ENCODE measurements at regions not wholly inside any gene's neighbourhood (a gene's known extent, or its start where the extent isn't known, plus 50 kb on each side); places are given as distances from the start of the nearest gene placed in this dataset.

GRCh38 chr13:55664178-55664577 is 1476.5 kb upstream of the PRR20A start:
- H3K36me3 Mint-ChIP-seq (ENCODE audit: low read depth) = no peaks in the 10 kb centered on the region
- H3K9me3 Mint-ChIP-seq = no peaks in the 10 kb centered on the region
- H3K4me1 Mint-ChIP-seq = no peaks in the 10 kb centered on the region
- no peak overlapping the region for H3K27ac Mint-ChIP-seq (ENCODE audit: unreplicated experiment)
- TF ChIP-seq CTCF (conservative IDR thresholded peaks at IDR 0.05) = no peak
- no peak for DNase-seq (ENCODE audit: low read depth, low spot score)
- H3K27me3 Mint-ChIP-seq (ENCODE audit: low read depth) = peaks cover 15% of the 10 kb centered on the region
- no peak overlapping the region for H3K4me3 Mint-ChIP-seq

GRCh38 chr13:55669051-55669450 is 1471.7 kb upstream of the PRR20A start:
- Mint-ChIP-seq H3K9me3 (peaks cover 6% of the 10 kb centered on the region), H3K27me3 (ENCODE audit: low read depth) (no peaks in the 10 kb centered on the region), H3K4me1 (no peaks in the 10 kb centered on the region), H3K27ac (ENCODE audit: unreplicated experiment) (no peak overlapping the region), H3K36me3 (ENCODE audit: low read depth) (no peaks in the 10 kb centered on the region), H3K4me3 (no peak overlapping the region)
- no peak for TF ChIP-seq CTCF (conservative IDR thresholded peaks at IDR 0.05)
- DNase-seq (ENCODE audit: low read depth, low spot score) = no peak

- Mint-ChIP-seq H3K4me1 (no peaks in the 10 kb centered on the region), H3K27me3 (ENCODE audit: low read depth) (no peaks in the 10 kb centered on the region), H3K9me3 (peaks cover 6% of the 10 kb centered on the region), H3K4me3 (no peak overlapping the region), H3K27ac (ENCODE audit: unreplicated experiment) (no peak overlapping the region), H3K36me3 (ENCODE audit: low read depth) (no peaks in the 10 kb centered on the region)
- no peak for TF ChIP-seq CTCF (conservative IDR thresholded peaks at IDR 0.05)
- no peak for DNase-seq (ENCODE audit: low read depth, low spot score)
Observed at GRCh38 chr13:55673910-55674309, 1466.8 kb upstream of the PRR20A start.

- no peaks in the 10 kb centered on the region for H3K9me3 Mint-ChIP-seq
- H3K36me3 Mint-ChIP-seq (ENCODE audit: low read depth) = no peaks in the 10 kb centered on the region
- no peak overlapping the region for H3K4me3 Mint-ChIP-seq
- no peak overlapping the region for H3K27ac Mint-ChIP-seq (ENCODE audit: unreplicated experiment)
- no peak for DNase-seq (ENCODE audit: low read depth, low spot score)
- no peak for TF ChIP-seq CTCF (conservative IDR thresholded peaks at IDR 0.05)
- H3K27me3 Mint-ChIP-seq (ENCODE audit: low read depth) = no peaks in the 10 kb centered on the region
- H3K4me1 Mint-ChIP-seq = no peaks in the 10 kb centered on the region
Observed at GRCh38 chr13:55682776-55683175, 1457.9 kb upstream of the PRR20A start.

GRCh38 chr13:55705526-55705925 is 1435.2 kb upstream of the PRR20A start:
- no peak for TF ChIP-seq CTCF (conservative IDR thresholded peaks at IDR 0.05)
- no peak overlapping the region for H3K4me3 Mint-ChIP-seq
- no peak for DNase-seq (ENCODE audit: low read depth, low spot score)
- no peak overlapping the region for H3K27ac Mint-ChIP-seq (ENCODE audit: unreplicated experiment)
- no peaks in the 10 kb centered on the region for H3K36me3 Mint-ChIP-seq (ENCODE audit: low read depth)
- no peaks in the 10 kb centered on the region for H3K4me1 Mint-ChIP-seq
- H3K27me3 Mint-ChIP-seq (ENCODE audit: low read depth) = no peaks in the 10 kb centered on the region
- no peaks in the 10 kb centered on the region for H3K9me3 Mint-ChIP-seq

- H3K36me3 Mint-ChIP-seq (ENCODE audit: low read depth) = no peaks in the 10 kb centered on the region
- no peak for DNase-seq (ENCODE audit: low read depth, low spot score)
- H3K4me1 Mint-ChIP-seq = no peaks in the 10 kb centered on the region
- H3K27me3 Mint-ChIP-seq (ENCODE audit: low read depth) = no peaks in the 10 kb centered on the region
- no peaks in the 10 kb centered on the region for H3K9me3 Mint-ChIP-seq
- no peak for TF ChIP-seq CTCF (conservative IDR thresholded peaks at IDR 0.05)
- no peak overlapping the region for H3K27ac Mint-ChIP-seq (ENCODE audit: unreplicated experiment)
- no peak overlapping the region for H3K4me3 Mint-ChIP-seq
Observed at GRCh38 chr13:55705971-55706370, 1434.7 kb upstream of the PRR20A start.

Data from neural crest cell (in vitro differentiated cells).